Esophagus muscularis mucosa (tissue), 4 donors: ENCODE measurements at regions not wholly inside any gene's neighbourhood (a gene's known extent, or its start where the extent isn't known, plus 50 kb on each side); places are given as distances from the start of the nearest gene placed in this dataset.
"Not testable (repeated sequence)": the region's sequence is repeated elsewhere in the genome, so short reads cannot be mapped to it uniquely, and the experiment has no call there.

Source experiments
- DNase-seq: peaks from one replicate; pipeline ENCODE4 v3.0.0-alpha.2; 2017; ENCODE audit errors: extremely low spot score
- H3K27ac ChIP-seq, 4 donors: fragments of 200-600 bp; sonication (generic); replicated peaks in 1 of 4; 1 replicate in 3 of 4; 2 replicates in 1 of 4; pipeline ENCODE4 v1.5.1; 2016 to 2019; ENCODE audit warnings: mild to moderate bottlenecking in 1 of 4
- H3K27me3 ChIP-seq, 4 donors: fragments of 200-600 bp; sonication (generic); one replicate each; pipeline versions ENCODE4 v1.5.1 to v1.6.0; 2016 to 2019
- H3K36me3 ChIP-seq, 4 donors: fragments of 200-600 bp; sonication (generic); one replicate each; pipeline ENCODE4 v1.5.1; 2016 to 2019
- H3K4me1 ChIP-seq, 4 donors: fragments of 200-600 bp; sonication (generic); one replicate each; pipeline ENCODE4 v1.5.1; 2016 to 2019
- H3K4me3 ChIP-seq, 4 donors: fragments of 200-600 bp; sonication (generic); 1 replicate in 2 of 4; 2 replicates in 2 of 4; pipeline ENCODE4 v1.5.1; 2016 to 2019; ENCODE audit warnings: mild to moderate bottlenecking in 4 of 4, moderate library complexity in 1 of 4
- H3K9me3 ChIP-seq, 4 donors: fragments of 200-600 bp; sonication (generic); 1 replicate in 3 of 4; 2 replicates in 1 of 4; pipeline ENCODE4 v1.5.1; 2016 to 2019
- CTCF ChIP-seq, 3 experiments: fragments of 200-600 bp in 2 of 3; fragments of 450-650 bp in 1 of 3; sonication (generic) in 2 of 3; IDR thresholded peaks; one replicate each; pipeline ENCODE4 v1.5.1; 2017 to 2019; ENCODE audit warnings: antibody characterized with exemption in 3 of 3, mild to moderate bottlenecking in 2 of 3, moderate library complexity in 1 of 3
- EP300 ChIP-seq: sonication (generic); formaldehyde crosslinking; IDR thresholded peaks from one replicate; pipeline ENCODE4 v1.6.1; 2017; ENCODE audit warnings: antibody characterized with exemption
- POLR2A ChIP-seq: fragments of 450-650 bp; IDR thresholded peaks from one replicate; pipeline ENCODE4 v1.6.1; 2017; ENCODE audit warnings: antibody characterized with exemption, moderate library complexity, mild to moderate bottlenecking, low read depth
- POLR2AphosphoS5 ChIP-seq, 2 donors: sonication (generic); formaldehyde crosslinking; IDR thresholded peaks; one replicate each; pipeline ENCODE4 v1.6.1; 2017; ENCODE audit warnings: antibody characterized with exemption in 2 of 2
- WGBS: methylation state at CpG from one replicate; pipeline ENCODE4 v1.1.5; 2018; 5-methylcytosine and 5-hydroxymethylcytosine counted together
- intact Hi-C: fragments of 100-400 bp; cut with DNase I; formaldehyde crosslinking; loops from one replicate; pipeline ENCODE4 v1.15.1; 2023

- no peaks in the 10 kb centered on the region for H3K27me3 ChIP-seq
- H3K36me3 ChIP-seq = no peaks in the 10 kb centered on the region
- TF ChIP-seq POLR2A (no peak), POLR2AphosphoS5 (IDR thresholded peaks at IDR 0.05) (no peak)
- no peaks in the 10 kb centered on the region for H3K4me1 ChIP-seq
- no peaks in the 10 kb centered on the region for H3K9me3 ChIP-seq
- H3K27ac ChIP-seq = no peak overlapping the region
- no peak overlapping the region for H3K4me3 ChIP-seq
- intact Hi-C loops = no loop called here
- WGBS = 58% methylated on average over 3 of the region's 3 CpGs
- no peak for DNase-seq
These were observed 114.0 kb upstream of the BASP1 start for GRCh38 chr5:17103461-17103860.

GRCh38 chr5:17105744-17106418 lies 111.5 kb upstream of the BASP1 start:
- H3K4me3 ChIP-seq = no peak overlapping the region
- H3K9me3 ChIP-seq = no peaks in the 10 kb centered on the region
- no peaks in the 10 kb centered on the region for H3K36me3 ChIP-seq
- no peak for TF ChIP-seq CTCF (IDR thresholded peaks at IDR 0.05)
- no peaks in the 10 kb centered on the region for H3K4me1 ChIP-seq
- H3K27me3 ChIP-seq = no peaks in the 10 kb centered on the region
- DNase-seq = no peak
- no peak overlapping the region for H3K27ac ChIP-seq
- WGBS = 51% methylated on average over 5 of the region's 5 CpGs
- intact Hi-C loops = no loop called here

GRCh38 chr5:17106521-17106920 lies 110.9 kb upstream of the BASP1 start:
- Histone ChIP-seq H3K36me3 (no peaks in the 10 kb centered on the region), H3K4me1 (no peaks in the 10 kb centered on the region), H3K4me3 (no peak overlapping the region), H3K9me3 (no peaks in the 10 kb centered on the region), H3K27ac (no peak overlapping the region), H3K27me3 (no peaks in the 10 kb centered on the region)
- no peak for TF ChIP-seq POLR2AphosphoS5 (IDR thresholded peaks at IDR 0.05)
- no peak for TF ChIP-seq CTCF (IDR thresholded peaks at IDR 0.05)
- TF ChIP-seq POLR2A = no peak
- TF ChIP-seq EP300 = no peak
- intact Hi-C loops = no loop called here
- no peak for DNase-seq
- whole genome bisulfite sequencing = 80% methylated on average over 4 of the region's 4 CpGs

GRCh38 chr5:17112091-17112716 lies 105.2 kb upstream of the BASP1 start:
- DNase-seq, H3K27me3 ChIP-seq, H3K36me3 ChIP-seq, H3K9me3 ChIP-seq, H3K4me3 ChIP-seq, H3K4me1 ChIP-seq, intact Hi-C loops, H3K27ac ChIP-seq: not testable (repeated sequence)
- WGBS = 68% methylated on average over 3 of the region's 3 CpGs

GRCh38 chr5:17113174-17113958 lies 104.1 kb upstream of the BASP1 start:
- Histone ChIP-seq H3K4me3 (no peak overlapping the region), H3K27me3 (no peaks in the 10 kb centered on the region), H3K27ac (no peak overlapping the region), H3K9me3 (no peaks in the 10 kb centered on the region), H3K36me3 (no peaks in the 10 kb centered on the region), H3K4me1 (no peaks in the 10 kb centered on the region)
- intact Hi-C loops = no loop called here
- DNase-seq = no peak
- TF ChIP-seq POLR2A (no peak), POLR2AphosphoS5 (IDR thresholded peaks at IDR 0.05) (no peak), CTCF (IDR thresholded peaks at IDR 0.05) (no peak), EP300 (no peak)
- WGBS = 82% methylated on average over 9 of the region's 9 CpGs
